Lung (tissue), 11 donors: ENCODE measurements at regions not wholly inside any gene's neighbourhood (a gene's known extent, or its start where the extent isn't known, plus 50 kb on each side); places are given as distances from the start of the nearest gene placed in this dataset.

Experiments used
- ATAC-seq: fragments of 200-7000 bp; cut with Tn5 transposase; one replicate; pipeline ENCODE4 v1.9.1; 2020; ENCODE audit warnings: moderate number of reproducible peaks; ENCODE audit not compliant: insufficient read depth, low FRiP score
- DNase-seq, 3 donors: peaks; one replicate each; pipeline ENCODE4 v3.0.0-alpha.2; 2013 to 2017
- H3K27ac ChIP-seq, 2 donors: one replicate each; pipeline ENCODE4 v1.5.1; 2013; ENCODE audit warnings: mild to moderate bottlenecking in 2 of 2, moderate library complexity in 2 of 2, control low read depth in 1 of 2, inconsistent platforms in 1 of 2, low read depth in 1 of 2, low read length in 1 of 2
- H3K27me3 ChIP-seq, 3 donors: one replicate each; pipeline ENCODE4 v1.5.1; 2013; ENCODE audit warnings: low read length in 2 of 3; ENCODE audit not compliant: control insufficient read depth in 3 of 3, insufficient read depth in 3 of 3
- H3K36me3 ChIP-seq, 4 donors: one replicate each; pipeline ENCODE4 v1.5.1; 2013; ENCODE audit warnings: low read length in 4 of 4, mild to moderate bottlenecking in 1 of 4, moderate library complexity in 1 of 4; ENCODE audit not compliant: control insufficient read depth in 4 of 4, insufficient read depth in 4 of 4
- H3K4me1 ChIP-seq, 5 donors: one replicate each; pipeline ENCODE4 v1.5.1; 2013; ENCODE audit warnings: low read length in 5 of 5, mild to moderate bottlenecking in 2 of 5, moderate library complexity in 1 of 5; ENCODE audit not compliant: control insufficient read depth in 5 of 5, insufficient read depth in 5 of 5
- H3K4me3 ChIP-seq: one replicate; pipeline ENCODE4 v1.5.1; 2013; ENCODE audit warnings: mild to moderate bottlenecking, control low read depth, moderate library complexity
- H3K9ac ChIP-seq, 2 donors: one replicate each; pipeline ENCODE4 v1.5.1; 2013; ENCODE audit warnings: low read length in 2 of 2, control low read depth in 1 of 2; ENCODE audit not compliant: insufficient read depth in 1 of 2
- H3K9me3 ChIP-seq, 4 donors: one replicate each; pipeline ENCODE4 v1.5.1; 2013; ENCODE audit warnings: low read length in 3 of 4, mild to moderate bottlenecking in 1 of 4, moderate library complexity in 1 of 4; ENCODE audit not compliant: control insufficient read depth in 4 of 4, insufficient read depth in 3 of 4
- CTCF ChIP-seq: IDR thresholded peaks from 2 replicates; pipeline ENCODE4 v1.5.1; 2012; ENCODE audit warnings: mild to moderate bottlenecking; ENCODE audit errors: control extremely low read depth, extremely low read depth
- WGBS, 2 donors: extraction: QIAGEN DNeasy Blood & Tissue Kit; methylation state at CpG; one replicate each; pipeline ENCODE4 v1.1.7; 2013; 5-methylcytosine and 5-hydroxymethylcytosine counted together
- donor health status: control.
- donor health status: control.
- donor health status: Bipolar disorder and iron deficiency.
- donor health status: healthy.
- donor health status: DM: yes; HTN: yes; CAD: no.

GRCh38 chrX:124634363-124634762, 288.0 kb downstream of the SH2D1A start:
- DNase-seq (no peak), ATAC-seq (no peak)
- TF ChIP-seq CTCF: no peak
- Histone ChIP-seq H3K9ac (no peak overlapping the region), H3K27me3 (peaks cover 0 to 3% (median 3%) of the 10 kb centered on the region in 3 donors), H3K27ac (no peak overlapping the region), H3K36me3 (no peaks in the 10 kb centered on the region), H3K4me1 (no peaks in the 10 kb centered on the region), H3K4me3 (no peak overlapping the region), H3K9me3 (no peaks in the 10 kb centered on the region)
- 74 to 90% methylated on average over 4 of the region's 4 CpGs for WGBS, 2 donors

- Histone ChIP-seq H3K4me3 (no peak overlapping the region), H3K4me1 (no peaks in the 10 kb centered on the region), H3K27me3 (peaks cover 0 to 3% (median 0%) of the 10 kb centered on the region in 3 donors), H3K27ac (no peak overlapping the region), H3K36me3 (no peaks in the 10 kb centered on the region), H3K9ac (no peak overlapping the region), H3K9me3 (no peaks in the 10 kb centered on the region)
- ATAC-seq: no peak
- no peak for DNase-seq
- TF ChIP-seq CTCF: no peak
- 51 to 55% methylated on average over 5 of the region's 5 CpGs for WGBS, 2 donors
These were observed 295.6 kb downstream of the SH2D1A start for GRCh38 chrX:124641737-124642491.

- ATAC-seq: no peak
- no peaks in the 10 kb centered on the region for H3K36me3 ChIP-seq
- H3K27me3 ChIP-seq: no peaks in the 10 kb centered on the region
- 67 to 84% methylated on average over 1 of the region's 1 CpG for WGBS, 2 donors
- H3K27ac ChIP-seq: no peak overlapping the region
- no peaks in the 10 kb centered on the region for H3K4me1 ChIP-seq
- no peak overlapping the region for H3K4me3 ChIP-seq
- DNase-seq: no peak
- TF ChIP-seq CTCF: no peak
- no peaks in the 10 kb centered on the region for H3K9me3 ChIP-seq
- no peak overlapping the region for H3K9ac ChIP-seq
These were observed 300.0 kb downstream of the SH2D1A start for GRCh38 chrX:124646403-124646802.

- Histone ChIP-seq H3K27me3 (peaks cover 0 to 4% (median 0%) of the 10 kb centered on the region in 3 donors), H3K27ac (no peak overlapping the region), H3K4me1 (no peaks in the 10 kb centered on the region), H3K9me3 (no peaks in the 10 kb centered on the region), H3K4me3 (no peak overlapping the region), H3K9ac (no peak overlapping the region), H3K36me3 (no peaks in the 10 kb centered on the region)
- WGBS, 2 donors: 61 to 72% methylated on average over 4 of the region's 4 CpGs
- ATAC-seq (no peak), DNase-seq (no peak)
- no peak for TF ChIP-seq CTCF
These were observed 304.7 kb downstream of the SH2D1A start for GRCh38 chrX:124651031-124651430.
